Calu3 (cell line): ENCODE measurements at regions not wholly inside any gene's neighbourhood (a gene's known extent, or its start where the extent isn't known, plus 50 kb on each side); places are given as distances from the start of the nearest gene placed in this dataset.

ENCODE experiments used
- BruUV-seq: library from RNA; stranded (reverse); fragments of 400-500 nt; replicated peaks from 2 replicates; lab custom pipeline; 2021; lab: Mats Ljungman, UMichigan
- CTCF ChIA-PET: fragments of 300-600 bp; sonication (Branson Sonifier 250); formaldehyde crosslinking; loops from one replicate; lab custom pipeline; 2022; ENCODE audit warnings: antibody characterized with exemption; lab: Charles Lee
- DNase-seq: peaks from one replicate; pipeline ENCODE4 v3.0.0; 2022
- H3K27ac Mint-ChIP-seq: one replicate; pipeline ENCODE4 v1.8.0; 2022; ENCODE audit warnings: mixed read lengths; ENCODE audit not compliant: unreplicated experiment
- H3K27me3 Mint-ChIP-seq: one replicate; pipeline ENCODE4 v1.8.0; 2022; ENCODE audit warnings: mixed read lengths; ENCODE audit not compliant: unreplicated experiment
- H3K36me3 Mint-ChIP-seq: one replicate; pipeline ENCODE4 v1.8.0; 2022; ENCODE audit warnings: mild to moderate bottlenecking, moderate library complexity, mixed read lengths; ENCODE audit not compliant: insufficient read depth, unreplicated experiment
- H3K4me1 Mint-ChIP-seq: one replicate; pipeline ENCODE4 v1.8.0; 2022; ENCODE audit warnings: mild to moderate bottlenecking, low read depth, mixed read lengths; ENCODE audit not compliant: unreplicated experiment
- H3K4me3 Mint-ChIP-seq: one replicate; pipeline ENCODE4 v1.8.0; 2022; ENCODE audit warnings: mild to moderate bottlenecking, low read depth, moderate library complexity, mixed read lengths; ENCODE audit not compliant: unreplicated experiment
- H3K9me3 Mint-ChIP-seq: one replicate; pipeline ENCODE4 v1.8.0; 2022; ENCODE audit warnings: low read depth, mixed read lengths; ENCODE audit not compliant: unreplicated experiment
- CTCF ChIP-seq: fragments of 200-600 bp; IDR thresholded peaks from one replicate; pipeline ENCODE4 v1.8.0; 2022; ENCODE audit warnings: antibody characterized with exemption; ENCODE audit not compliant: unreplicated experiment
- intact Hi-C: fragments of 100-400 bp; cut with micrococcal nuclease; formaldehyde crosslinking; loops from one replicate; pipeline ENCODE4 v1.10.0; 2022; ENCODE audit not compliant: unreplicated experiment

GRCh38 chr4:178316211-178316610 is 874.0 kb upstream of the AGA start:
- no peak for DNase-seq
- intact Hi-C loops: no loop called here
- H3K4me3 Mint-ChIP-seq: no peak overlapping the region
- no peak overlapping the region for H3K27ac Mint-ChIP-seq
- CTCF ChIA-PET: no interaction called here
- BruUV-seq: no TSS peak
- TF ChIP-seq CTCF: no peak
- no peaks in the 10 kb centered on the region for H3K9me3 Mint-ChIP-seq
- H3K36me3 Mint-ChIP-seq: no peaks in the 10 kb centered on the region
- H3K4me1 Mint-ChIP-seq: no peaks in the 10 kb centered on the region
- no peaks in the 10 kb centered on the region for H3K27me3 Mint-ChIP-seq

- no peak for TF ChIP-seq CTCF
- CTCF ChIA-PET: no interaction called here
- H3K4me1 Mint-ChIP-seq: no peaks in the 10 kb centered on the region
- intact Hi-C loops: no loop called here
- H3K9me3 Mint-ChIP-seq: no peaks in the 10 kb centered on the region
- no peaks in the 10 kb centered on the region for H3K27me3 Mint-ChIP-seq
- no peaks in the 10 kb centered on the region for H3K36me3 Mint-ChIP-seq
- no peak overlapping the region for H3K4me3 Mint-ChIP-seq
- DNase-seq: no peak
- BruUV-seq: no TSS peak
- no peak overlapping the region for H3K27ac Mint-ChIP-seq
These were observed 877.8 kb upstream of the AGA start for GRCh38 chr4:178320003-178320402.

GRCh38 chr4:178322524-178323183 is 880.4 kb upstream of the AGA start:
- CTCF ChIA-PET: no interaction called here
- no peak for TF ChIP-seq CTCF
- intact Hi-C loops: no loop called here
- H3K36me3 Mint-ChIP-seq: no peaks in the 10 kb centered on the region
- no peak for DNase-seq
- no peaks in the 10 kb centered on the region for H3K4me1 Mint-ChIP-seq
- no TSS peak for BruUV-seq
- no peaks in the 10 kb centered on the region for H3K27me3 Mint-ChIP-seq
- no peak overlapping the region for H3K4me3 Mint-ChIP-seq
- no peaks in the 10 kb centered on the region for H3K9me3 Mint-ChIP-seq
- H3K27ac Mint-ChIP-seq: no peak overlapping the region

GRCh38 chr4:178329226-178329872 is 887.1 kb upstream of the AGA start:
- H3K36me3 Mint-ChIP-seq: no peaks in the 10 kb centered on the region
- DNase-seq: no peak
- BruUV-seq: no TSS peak
- H3K4me3 Mint-ChIP-seq: no peak overlapping the region
- TF ChIP-seq CTCF: no peak
- CTCF ChIA-PET: no interaction called here
- no peaks in the 10 kb centered on the region for H3K27me3 Mint-ChIP-seq
- no peak overlapping the region for H3K27ac Mint-ChIP-seq
- H3K4me1 Mint-ChIP-seq: no peaks in the 10 kb centered on the region
- intact Hi-C loops: no loop called here
- peaks cover 3% of the 10 kb centered on the region for H3K9me3 Mint-ChIP-seq
